ENCODE measurements at regions not wholly inside any gene's neighbourhood (a gene's known extent, or its start where the extent isn't known, plus 50 kb on each side); places are given as distances from the start of the nearest gene placed in this dataset.

DNA sequence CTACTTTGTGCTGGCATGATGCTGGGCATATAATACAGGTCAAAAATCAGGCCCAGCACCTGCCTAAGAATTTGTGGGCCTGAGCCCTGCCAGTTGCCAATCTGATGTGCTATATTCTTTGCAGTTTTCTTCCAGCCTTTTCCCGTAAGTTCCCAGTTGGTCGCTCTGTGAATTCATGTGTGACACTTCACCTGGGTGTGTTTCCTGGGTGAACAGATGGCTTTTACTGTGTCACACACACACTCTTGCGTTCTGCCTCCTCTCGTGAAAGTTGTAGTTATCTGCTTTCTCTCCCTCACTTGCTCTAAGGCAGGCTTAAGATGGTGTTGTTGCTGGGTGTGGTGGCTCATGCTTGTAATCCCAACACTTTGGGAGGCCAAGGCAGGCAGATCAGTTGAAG lies 153.5 kb upstream of the DMRT1 start:
- TF ChIP-seq YY1 (tag by site-specific recombination; IDR thresholded peaks at IDR 0.05) (no peak), FEZF1 (tag by site-specific recombination; IDR thresholded peaks at IDR 0.05) (no peak), ZNF274 (IDR thresholded peaks at IDR 0.05; ENCODE audit: low read length) (no peak), ZNF274 (tag by site-specific recombination; IDR thresholded peaks at IDR 0.05; ENCODE audit: borderline replicate concordance) (no peak), ZNF26 (tag by site-specific recombination; IDR thresholded peaks at IDR 0.05) (no peak), ZBTB21 (tag by site-specific recombination; IDR thresholded peaks at IDR 0.05) (no peak), ZNF548 (tag by site-specific recombination; IDR thresholded peaks at IDR 0.05) (no peak), ZBTB17 (tag by site-specific recombination; IDR thresholded peaks at IDR 0.05) (no peak), ZNF513 (tag by site-specific recombination; IDR thresholded peaks at IDR 0.05) (no peak), ZNF664 (tag by site-specific recombination; IDR thresholded peaks at IDR 0.05) (no peak), ZFP69B (tag by site-specific recombination; IDR thresholded peaks at IDR 0.05) (no peak)
- TF ChIP-seq, protein P1, sequence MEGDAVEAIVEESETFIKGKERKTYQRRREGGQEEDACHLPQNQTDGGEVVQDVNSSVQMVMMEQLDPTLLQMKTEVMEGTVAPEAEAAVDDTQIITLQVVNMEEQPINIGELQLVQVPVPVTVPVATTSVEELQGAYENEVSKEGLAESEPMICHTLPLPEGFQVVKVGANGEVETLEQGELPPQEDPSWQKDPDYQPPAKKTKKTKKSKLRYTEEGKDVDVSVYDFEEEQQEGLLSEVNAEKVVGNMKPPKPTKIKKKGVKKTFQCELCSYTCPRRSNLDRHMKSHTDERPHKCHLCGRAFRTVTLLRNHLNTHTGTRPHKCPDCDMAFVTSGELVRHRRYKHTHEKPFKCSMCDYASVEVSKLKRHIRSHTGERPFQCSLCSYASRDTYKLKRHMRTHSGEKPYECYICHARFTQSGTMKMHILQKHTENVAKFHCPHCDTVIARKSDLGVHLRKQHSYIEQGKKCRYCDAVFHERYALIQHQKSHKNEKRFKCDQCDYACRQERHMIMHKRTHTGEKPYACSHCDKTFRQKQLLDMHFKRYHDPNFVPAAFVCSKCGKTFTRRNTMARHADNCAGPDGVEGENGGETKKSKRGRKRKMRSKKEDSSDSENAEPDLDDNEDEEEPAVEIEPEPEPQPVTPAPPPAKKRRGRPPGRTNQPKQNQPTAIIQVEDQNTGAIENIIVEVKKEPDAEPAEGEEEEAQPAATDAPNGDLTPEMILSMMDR (tag by site-specific recombination; IDR thresholded peaks at IDR 0.05): no peak
- TF ChIP-seq, protein P2, sequence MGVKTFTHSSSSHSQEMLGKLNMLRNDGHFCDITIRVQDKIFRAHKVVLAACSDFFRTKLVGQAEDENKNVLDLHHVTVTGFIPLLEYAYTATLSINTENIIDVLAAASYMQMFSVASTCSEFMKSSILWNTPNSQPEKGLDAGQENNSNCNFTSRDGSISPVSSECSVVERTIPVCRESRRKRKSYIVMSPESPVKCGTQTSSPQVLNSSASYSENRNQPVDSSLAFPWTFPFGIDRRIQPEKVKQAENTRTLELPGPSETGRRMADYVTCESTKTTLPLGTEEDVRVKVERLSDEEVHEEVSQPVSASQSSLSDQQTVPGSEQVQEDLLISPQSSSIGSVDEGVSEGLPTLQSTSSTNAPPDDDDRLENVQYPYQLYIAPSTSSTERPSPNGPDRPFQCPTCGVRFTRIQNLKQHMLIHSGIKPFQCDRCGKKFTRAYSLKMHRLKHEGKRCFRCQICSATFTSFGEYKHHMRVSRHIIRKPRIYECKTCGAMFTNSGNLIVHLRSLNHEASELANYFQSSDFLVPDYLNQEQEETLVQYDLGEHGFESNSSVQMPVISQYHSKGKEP (tag by site-specific recombination; IDR thresholded peaks at IDR 0.05): no peak

All from HEK293 (cell line).